ENCODE measurements at regions not wholly inside any gene's neighbourhood (a gene's known extent, or its start where the extent isn't known, plus 50 kb on each side); places are given as distances from the start of the nearest gene placed in this dataset.

DNA sequence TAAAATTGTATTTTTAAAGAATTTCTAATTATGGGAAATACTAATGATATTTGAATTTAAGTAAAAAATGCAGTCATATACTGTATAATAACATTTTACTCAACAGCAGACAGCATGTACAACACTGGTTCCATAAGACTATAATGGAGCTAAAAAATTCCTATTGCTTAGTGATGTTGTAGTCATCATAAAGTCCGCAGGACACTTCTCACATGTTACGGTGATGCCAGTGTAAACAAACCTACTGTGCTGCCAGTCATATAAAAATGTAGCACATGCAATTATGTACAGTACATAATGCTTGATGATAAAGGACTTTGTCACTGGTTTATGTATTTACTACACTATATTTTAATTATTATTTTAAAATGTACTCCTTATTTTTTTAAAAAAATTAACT, 629.3 kb downstream of the IPMK start:
- H3K36me3 ChIP-seq (ENCODE audit: insufficient read depth, low read length, poor library complexity, severe bottlenecking): no peaks in the 10 kb centered on the region
- POLR2A ChIA-PET (ENCODE audit: low non-redundant PET): no interaction called here
- intact Hi-C loops (cut with micrococcal nuclease; ENCODE audit: unreplicated experiment): no loop called here
- CTCF ChIA-PET: no interaction called here
- H3K9me3 ChIP-seq (ENCODE audit: low read depth, low read length, poor library complexity, severe bottlenecking): no peaks in the 10 kb centered on the region
- TF ChIP-seq EZH2 (IDR thresholded peaks at IDR 0.05; ENCODE audit: borderline replicate concordance, low read depth, low read length, poor library complexity, severe bottlenecking): no peak
- TF ChIP-seq, protein P1, sequence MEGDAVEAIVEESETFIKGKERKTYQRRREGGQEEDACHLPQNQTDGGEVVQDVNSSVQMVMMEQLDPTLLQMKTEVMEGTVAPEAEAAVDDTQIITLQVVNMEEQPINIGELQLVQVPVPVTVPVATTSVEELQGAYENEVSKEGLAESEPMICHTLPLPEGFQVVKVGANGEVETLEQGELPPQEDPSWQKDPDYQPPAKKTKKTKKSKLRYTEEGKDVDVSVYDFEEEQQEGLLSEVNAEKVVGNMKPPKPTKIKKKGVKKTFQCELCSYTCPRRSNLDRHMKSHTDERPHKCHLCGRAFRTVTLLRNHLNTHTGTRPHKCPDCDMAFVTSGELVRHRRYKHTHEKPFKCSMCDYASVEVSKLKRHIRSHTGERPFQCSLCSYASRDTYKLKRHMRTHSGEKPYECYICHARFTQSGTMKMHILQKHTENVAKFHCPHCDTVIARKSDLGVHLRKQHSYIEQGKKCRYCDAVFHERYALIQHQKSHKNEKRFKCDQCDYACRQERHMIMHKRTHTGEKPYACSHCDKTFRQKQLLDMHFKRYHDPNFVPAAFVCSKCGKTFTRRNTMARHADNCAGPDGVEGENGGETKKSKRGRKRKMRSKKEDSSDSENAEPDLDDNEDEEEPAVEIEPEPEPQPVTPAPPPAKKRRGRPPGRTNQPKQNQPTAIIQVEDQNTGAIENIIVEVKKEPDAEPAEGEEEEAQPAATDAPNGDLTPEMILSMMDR (conservative IDR thresholded peaks at IDR 0.05; ENCODE audit: low read depth, low read length): no peak
- no peak overlapping the region for H3K27ac ChIP-seq (ENCODE audit: low read depth, low read length, poor library complexity, severe bottlenecking)
- no peak for DNase-seq (ENCODE audit: low spot score)
- no peaks in the 10 kb centered on the region for H3K4me1 ChIP-seq (ENCODE audit: insufficient read depth, low read length, poor library complexity, severe bottlenecking)
- BruUV-seq (replicated peaks): no TSS peak
- no peaks in the 10 kb centered on the region for H3K27me3 ChIP-seq (replicated peaks; ENCODE audit: insufficient read depth, low read depth, low read length, poor library complexity)
- H3K4me3 ChIP-seq (ENCODE audit: low read depth, low read length, poor library complexity, severe bottlenecking): no peak overlapping the region

DNA sequence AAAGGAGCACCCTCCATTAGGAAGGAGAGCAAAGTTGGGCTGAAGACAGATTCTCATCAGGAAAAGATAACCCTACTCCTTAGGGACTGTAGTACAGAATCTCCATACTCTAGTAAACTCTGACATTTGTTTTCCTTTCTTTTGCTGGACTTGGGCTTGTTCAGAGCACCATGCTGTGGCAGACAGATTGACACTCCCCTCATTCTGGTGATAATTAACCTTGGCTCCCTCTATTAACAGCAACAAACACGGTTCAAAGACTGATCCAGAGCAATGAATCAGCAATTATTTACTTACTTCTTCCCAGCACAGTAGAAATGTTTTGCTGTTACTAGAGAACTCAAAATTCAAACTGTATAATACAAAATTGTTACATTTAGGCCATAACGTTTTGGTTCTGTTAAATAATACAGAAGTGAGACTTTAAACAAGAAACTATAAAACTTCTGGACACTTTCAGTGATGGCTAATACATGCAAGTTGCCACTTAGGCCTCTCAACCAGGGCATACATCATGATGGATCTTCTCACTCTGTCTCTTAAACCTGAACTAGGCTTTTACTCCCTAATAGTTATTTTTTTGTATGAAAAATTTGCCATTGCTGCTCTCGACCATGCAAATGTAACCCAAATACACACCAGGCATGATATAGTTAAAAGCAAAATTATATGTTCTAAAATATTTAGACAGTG, 639.0 kb downstream of the IPMK start:
- H3K36me3 ChIP-seq (ENCODE audit: insufficient read depth, low read length, poor library complexity, severe bottlenecking): no peaks in the 10 kb centered on the region
- no peaks in the 10 kb centered on the region for H3K4me1 ChIP-seq (ENCODE audit: insufficient read depth, low read length, poor library complexity, severe bottlenecking)
- intact Hi-C loops (cut with micrococcal nuclease; ENCODE audit: unreplicated experiment): no loop called here
- BruUV-seq (replicated peaks): no TSS peak
- CTCF ChIA-PET: no interaction called here
- H3K27ac ChIP-seq (ENCODE audit: low read depth, low read length, poor library complexity, severe bottlenecking): no peak overlapping the region
- TF ChIP-seq EZH2 (IDR thresholded peaks at IDR 0.05; ENCODE audit: borderline replicate concordance, low read depth, low read length, poor library complexity, severe bottlenecking): no peak
- TF ChIP-seq, protein P1 (conservative IDR thresholded peaks at IDR 0.05; ENCODE audit: low read depth, low read length): no peak
- POLR2A ChIA-PET (ENCODE audit: low non-redundant PET): no interaction called here
- H3K27me3 ChIP-seq (replicated peaks; ENCODE audit: insufficient read depth, low read depth, low read length, poor library complexity): no peaks in the 10 kb centered on the region
- H3K9me3 ChIP-seq (ENCODE audit: low read depth, low read length, poor library complexity, severe bottlenecking): no peaks in the 10 kb centered on the region
- no peak overlapping the region for H3K4me3 ChIP-seq (ENCODE audit: low read depth, low read length, poor library complexity, severe bottlenecking)
- DNase-seq (ENCODE audit: low spot score): no peak

DNA sequence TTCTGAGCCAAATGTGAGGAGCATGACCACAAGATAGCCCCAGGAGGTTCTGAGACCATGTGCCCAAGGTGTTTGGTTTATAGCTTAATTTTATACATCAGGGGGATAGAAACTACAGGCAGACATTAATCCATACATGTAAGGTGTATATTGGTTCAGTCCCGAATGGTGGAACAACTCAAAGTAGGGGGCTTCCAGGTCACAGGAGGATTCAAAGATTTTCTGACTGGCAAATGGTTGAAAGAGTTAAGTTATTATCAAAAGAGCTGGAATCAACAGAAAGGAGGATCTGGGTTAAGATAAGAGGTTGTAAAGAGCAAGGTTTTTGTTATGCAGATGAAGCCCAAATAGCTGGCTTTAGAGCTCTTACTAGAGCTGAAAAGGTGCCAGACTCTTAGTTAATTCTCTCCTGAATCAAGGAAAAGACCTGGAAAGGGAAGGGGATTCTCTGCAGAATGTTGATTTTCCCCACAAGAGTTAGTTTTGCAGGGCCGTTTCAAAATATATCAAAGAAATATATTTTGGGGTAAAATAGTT, 640.0 kb downstream of the IPMK start:
- no peak for DNase-seq (ENCODE audit: low spot score)
- intact Hi-C loops (cut with micrococcal nuclease; ENCODE audit: unreplicated experiment): no loop called here
- H3K36me3 ChIP-seq (ENCODE audit: insufficient read depth, low read length, poor library complexity, severe bottlenecking): no peaks in the 10 kb centered on the region
- POLR2A ChIA-PET (ENCODE audit: low non-redundant PET): no interaction called here
- no peak overlapping the region for H3K27ac ChIP-seq (ENCODE audit: low read depth, low read length, poor library complexity, severe bottlenecking)
- CTCF ChIA-PET: no interaction called here
- TF ChIP-seq, protein P1 (conservative IDR thresholded peaks at IDR 0.05; ENCODE audit: low read depth, low read length): no peak
- no peaks in the 10 kb centered on the region for H3K27me3 ChIP-seq (replicated peaks; ENCODE audit: insufficient read depth, low read depth, low read length, poor library complexity)
- H3K9me3 ChIP-seq (ENCODE audit: low read depth, low read length, poor library complexity, severe bottlenecking): no peaks in the 10 kb centered on the region
- BruUV-seq (replicated peaks): no TSS peak
- no peaks in the 10 kb centered on the region for H3K4me1 ChIP-seq (ENCODE audit: insufficient read depth, low read length, poor library complexity, severe bottlenecking)
- no peak overlapping the region for H3K4me3 ChIP-seq (ENCODE audit: low read depth, low read length, poor library complexity, severe bottlenecking)
